DND-41 (cell line): ENCODE measurements at regions not wholly inside any gene's neighbourhood (a gene's known extent, or its start where the extent isn't known, plus 50 kb on each side); places are given as distances from the start of the nearest gene placed in this dataset.

Experiments used
- ATAC-seq: fragments of 200-7000 bp; cut with Tn5 transposase; 3 replicates; pipeline ENCODE4 v1.9.1; 2021; ENCODE audit warnings: low read depth; ENCODE audit not compliant: insufficient read depth
- DNase-seq: peaks from one replicate; pipeline ENCODE4 v3.0.0-alpha.2; 2020
- H2AFZ ChIP-seq: 2 replicates; pipeline ENCODE4 v1.6.0; 2012; ENCODE audit warnings: low read depth, low read length
- H3K27ac ChIP-seq: 2 replicates; pipeline ENCODE4 v1.5.1; 2012; ENCODE audit warnings: low read length, inconsistent platforms
- H3K27me3 ChIP-seq: fragments of 200-600 bp; sonication (generic); 2 replicates; pipeline ENCODE4 v1.6.0; 2012; ENCODE audit warnings: low read length, mild to moderate bottlenecking, inconsistent platforms; ENCODE audit not compliant: insufficient read depth, poor library complexity
- H3K36me3 ChIP-seq: 2 replicates; pipeline ENCODE4 v1.5.1; 2012; ENCODE audit warnings: low read length, inconsistent platforms; ENCODE audit not compliant: insufficient read depth
- H3K4me1 ChIP-seq: 2 replicates; pipeline ENCODE4 v1.5.1; 2012; ENCODE audit warnings: mild to moderate bottlenecking, low read length; ENCODE audit not compliant: insufficient read depth
- H3K4me2 ChIP-seq: 2 replicates; pipeline ENCODE4 v1.6.0; 2012; ENCODE audit warnings: mild to moderate bottlenecking, moderate library complexity, low read length, inconsistent platforms; ENCODE audit not compliant: insufficient read depth
- H3K4me3 ChIP-seq, 2 experiments: fragments of 200-600 bp in 1 of 2; shearing (Covaris generic) in 1 of 2; 2 replicates each; pipeline ENCODE4 v1.5.1; 2012 to 2016; ENCODE audit warnings: inconsistent platforms in 2 of 2, low read length in 2 of 2, mild to moderate bottlenecking in 2 of 2, low read depth in 1 of 2, moderate library complexity in 1 of 2
- H3K79me2 ChIP-seq: 2 replicates; pipeline ENCODE4 v1.6.0; 2012; ENCODE audit warnings: low read length, inconsistent platforms; ENCODE audit not compliant: insufficient read depth
- H3K9ac ChIP-seq: 2 replicates; pipeline ENCODE4 v1.6.0; 2012; ENCODE audit warnings: low read depth, mild to moderate bottlenecking, inconsistent platforms, low read length, moderate library complexity
- H3K9me3 ChIP-seq: 2 replicates; pipeline ENCODE4 v1.5.1; 2012; ENCODE audit warnings: low read length, moderate library complexity, mild to moderate bottlenecking, inconsistent platforms; ENCODE audit not compliant: insufficient read depth, severe bottlenecking
- H4K20me1 ChIP-seq: 2 replicates; pipeline ENCODE4 v1.6.0; 2012; ENCODE audit warnings: low read length; ENCODE audit not compliant: insufficient read depth
- EZH2 ChIP-seq: IDR thresholded peaks from 3 replicates; pipeline ENCODE4 v1.6.1; 2012; ENCODE audit warnings: borderline replicate concordance, low read depth, mild to moderate bottlenecking, moderate library complexity, low read length, inconsistent platforms; ENCODE audit not compliant: severe bottlenecking
- TF ChIP-seq, protein P1 (sequence below): IDR thresholded peaks from 2 replicates; pipeline ENCODE4 v1.5.1; 2012; ENCODE audit warnings: borderline replicate concordance, low read length, moderate library complexity, mild to moderate bottlenecking; ENCODE audit not compliant: poor library complexity, severe bottlenecking; ENCODE audit errors: extremely low read depth

DNA sequence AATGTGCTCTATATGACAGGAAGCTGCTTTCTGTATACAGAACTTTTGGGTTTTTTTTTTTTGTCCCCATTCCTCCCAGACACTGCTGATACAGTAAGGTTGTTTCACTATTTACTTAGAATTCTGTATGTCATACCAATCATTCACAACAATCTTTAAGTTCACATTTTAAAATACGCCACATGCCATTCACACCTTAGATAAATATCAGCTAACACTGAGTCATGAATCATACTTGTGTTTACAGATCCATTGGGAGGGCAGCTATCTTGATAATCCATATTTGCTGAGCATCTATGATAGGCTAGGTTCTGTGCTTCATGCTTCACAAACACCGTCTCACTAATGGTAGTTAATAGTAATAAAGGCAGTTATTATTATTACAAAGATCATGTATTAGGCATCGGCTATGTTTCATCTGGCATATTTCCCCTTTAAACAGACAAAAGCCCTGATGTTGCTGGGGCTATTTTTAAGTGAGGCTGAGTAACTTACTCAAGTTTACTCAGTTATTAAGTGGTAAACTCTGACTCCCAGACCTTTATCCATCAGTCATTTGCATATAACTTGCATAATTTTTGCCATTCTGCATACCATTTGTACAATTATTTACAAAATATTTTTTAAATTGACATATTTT lies 152.2 kb upstream of the HMHB1 start:
- Histone ChIP-seq H3K27ac (no peak overlapping the region), H4K20me1 (no peaks in the 10 kb centered on the region), H3K4me3 (no peak overlapping the region), H2AFZ (no peak overlapping the region), H3K36me3 (no peaks in the 10 kb centered on the region), H3K9me3 (no peaks in the 10 kb centered on the region), H3K4me2 (no peak overlapping the region), H3K4me1 (peaks cover 4% of the 10 kb centered on the region; the same call in 1 of the 2 replicates), H3K27me3 (no peaks in the 10 kb centered on the region), H3K9ac (no peak overlapping the region), H3K79me2 (no peaks in the 10 kb centered on the region)
- TF ChIP-seq, protein P1, sequence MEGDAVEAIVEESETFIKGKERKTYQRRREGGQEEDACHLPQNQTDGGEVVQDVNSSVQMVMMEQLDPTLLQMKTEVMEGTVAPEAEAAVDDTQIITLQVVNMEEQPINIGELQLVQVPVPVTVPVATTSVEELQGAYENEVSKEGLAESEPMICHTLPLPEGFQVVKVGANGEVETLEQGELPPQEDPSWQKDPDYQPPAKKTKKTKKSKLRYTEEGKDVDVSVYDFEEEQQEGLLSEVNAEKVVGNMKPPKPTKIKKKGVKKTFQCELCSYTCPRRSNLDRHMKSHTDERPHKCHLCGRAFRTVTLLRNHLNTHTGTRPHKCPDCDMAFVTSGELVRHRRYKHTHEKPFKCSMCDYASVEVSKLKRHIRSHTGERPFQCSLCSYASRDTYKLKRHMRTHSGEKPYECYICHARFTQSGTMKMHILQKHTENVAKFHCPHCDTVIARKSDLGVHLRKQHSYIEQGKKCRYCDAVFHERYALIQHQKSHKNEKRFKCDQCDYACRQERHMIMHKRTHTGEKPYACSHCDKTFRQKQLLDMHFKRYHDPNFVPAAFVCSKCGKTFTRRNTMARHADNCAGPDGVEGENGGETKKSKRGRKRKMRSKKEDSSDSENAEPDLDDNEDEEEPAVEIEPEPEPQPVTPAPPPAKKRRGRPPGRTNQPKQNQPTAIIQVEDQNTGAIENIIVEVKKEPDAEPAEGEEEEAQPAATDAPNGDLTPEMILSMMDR = no peak
- TF ChIP-seq EZH2 = no peak
- ATAC-seq (no peak; the same call in 2 of the 3 replicates), DNase-seq (no peak)

DNA sequence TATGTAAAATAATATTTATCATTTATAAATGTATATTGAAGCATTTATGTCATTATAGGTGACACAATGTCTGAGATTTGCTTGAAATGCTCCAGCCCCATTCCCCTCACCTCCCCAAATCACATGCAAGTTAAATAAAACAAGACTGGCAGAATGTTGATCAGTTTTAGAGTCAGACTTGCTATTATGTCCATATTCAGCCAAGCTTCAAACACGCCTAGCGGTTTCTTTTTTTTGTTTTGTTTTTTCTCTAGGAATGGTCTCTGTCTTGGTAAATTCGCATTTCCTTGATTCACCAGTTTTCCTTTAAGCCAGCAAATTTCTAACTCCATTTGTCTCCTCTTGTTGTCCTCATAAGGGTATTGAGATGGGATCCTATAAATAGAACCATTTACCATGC lies 153.0 kb upstream of the HMHB1 start:
- ATAC-seq (no peak), DNase-seq (no peak)
- Histone ChIP-seq H3K27me3 (no peaks in the 10 kb centered on the region), H3K27ac (no peak overlapping the region), H2AFZ (no peak overlapping the region), H3K4me3 (no peak overlapping the region), H4K20me1 (no peaks in the 10 kb centered on the region), H3K4me2 (no peak overlapping the region), H3K79me2 (no peaks in the 10 kb centered on the region), H3K4me1 (peaks cover 4% of the 10 kb centered on the region; the same call in 1 of the 2 replicates), H3K9me3 (no peaks in the 10 kb centered on the region), H3K36me3 (no peaks in the 10 kb centered on the region), H3K9ac (no peak overlapping the region)
- TF ChIP-seq EZH2 = no peak
- TF ChIP-seq, protein P1 = no peak

DNA sequence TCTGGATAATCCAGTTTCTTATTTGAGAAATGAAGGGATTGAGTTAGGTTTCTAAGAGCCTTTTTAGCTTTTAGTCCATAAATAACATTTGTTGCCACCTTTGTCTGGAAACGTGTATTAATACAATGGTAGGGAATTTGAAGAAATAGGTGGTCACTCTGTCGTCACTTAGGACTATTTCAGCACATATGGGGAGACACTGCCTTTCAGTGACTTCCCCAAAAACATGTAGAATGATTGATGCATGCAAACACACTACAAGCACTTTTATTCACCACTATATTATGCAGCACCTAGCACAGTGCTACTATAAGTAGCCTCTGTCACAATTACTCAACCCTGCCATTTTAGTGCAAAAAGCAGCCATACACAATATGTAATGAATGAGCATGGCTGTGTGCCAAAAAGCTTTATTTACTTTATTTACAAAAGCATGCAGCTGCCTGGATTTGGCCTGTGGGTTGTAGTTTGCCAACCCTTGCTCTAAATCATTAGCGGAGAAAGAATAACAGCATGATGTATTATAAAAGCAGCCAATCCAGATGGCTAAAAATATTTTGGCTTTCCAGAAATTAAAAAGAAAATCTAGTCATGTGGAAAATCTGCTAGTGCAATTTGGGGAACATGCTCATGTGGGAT lies 154.2 kb upstream of the HMHB1 start:
- Histone ChIP-seq H4K20me1 (no peaks in the 10 kb centered on the region), H3K9ac (no peak overlapping the region), H3K27me3 (no peaks in the 10 kb centered on the region), H3K9me3 (no peaks in the 10 kb centered on the region), H2AFZ (no peak overlapping the region), H3K4me1 (peaks cover 4% of the 10 kb centered on the region; the same call in 1 of the 2 replicates), H3K4me3 (no peak overlapping the region), H3K36me3 (no peaks in the 10 kb centered on the region), H3K27ac (no peak overlapping the region), H3K4me2 (no peak overlapping the region), H3K79me2 (no peaks in the 10 kb centered on the region)
- TF ChIP-seq, protein P1 = no peak
- no peak for TF ChIP-seq EZH2
- DNase-seq (no peak), ATAC-seq (no peak)
